Myocyte (in vitro differentiated cells): ENCODE measurements at regions not wholly inside any gene's neighbourhood (a gene's known extent, or its start where the extent isn't known, plus 50 kb on each side); places are given as distances from the start of the nearest gene placed in this dataset.
"Not testable (repeated sequence)": the region's sequence is repeated elsewhere in the genome, so short reads cannot be mapped to it uniquely, and the experiment has no call there.

Source experiments
- DNase-seq: peaks from one replicate; pipeline ENCODE4 v3.0.0-alpha.2; 2012; ENCODE audit warnings: low read depth

- no peak for DNase-seq
These were observed 68.9 kb downstream of the CYP26B1 start for GRCh38 chr2:72078773-72079172.

DNA sequence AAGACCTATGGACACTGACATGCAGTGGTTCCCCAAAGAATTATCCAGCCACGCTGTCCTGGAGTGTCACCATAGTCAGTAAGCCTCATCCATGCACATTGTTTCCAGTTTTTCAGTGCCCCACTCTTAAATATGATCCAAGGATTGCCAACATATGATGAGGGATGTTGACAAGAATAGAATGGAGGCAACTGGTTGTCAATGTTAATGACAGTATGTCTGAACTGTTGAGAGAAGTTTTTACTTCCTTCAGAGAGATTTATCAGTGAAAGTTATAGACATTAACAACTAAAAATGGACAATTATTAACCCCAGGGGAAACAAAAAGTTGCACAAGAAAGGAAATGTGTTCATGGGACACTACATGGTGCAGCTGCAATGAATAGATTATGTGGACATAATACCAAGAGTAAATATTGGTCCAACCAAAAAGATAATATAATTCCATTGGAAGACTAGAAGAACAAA, 69.9 kb downstream of the CYP26B1 start:
- no peak for DNase-seq

- DNase-seq = not testable (repeated sequence)
These were observed 74.3 kb downstream of the CYP26B1 start for GRCh38 chr2:72073373-72073772.

DNA sequence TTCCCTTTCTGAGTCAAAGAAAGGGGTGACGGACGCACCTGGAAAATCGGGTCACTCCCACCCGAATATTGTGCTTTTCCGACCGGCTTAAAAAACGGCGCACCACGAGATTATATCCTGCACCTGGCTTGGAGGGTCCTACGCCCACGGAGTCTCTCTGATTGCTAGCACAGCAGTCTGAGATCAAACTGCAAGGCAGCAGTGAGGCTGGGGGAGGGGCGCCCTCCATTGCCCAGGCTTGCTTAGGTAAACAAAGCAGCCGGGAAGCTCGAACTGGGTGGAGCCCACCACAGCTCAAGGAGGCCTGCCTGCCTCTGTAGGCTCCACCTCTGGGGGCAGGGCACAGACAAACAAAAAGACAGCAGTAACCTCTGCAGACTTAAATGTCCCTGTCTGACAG, 83.5 kb downstream of the CYP26B1 start:
- DNase-seq = not testable (repeated sequence)

GRCh38 chr2:72062336-72062735, 85.3 kb downstream of the CYP26B1 start:
- DNase-seq = peak; percentile 66

GRCh38 chr2:72057308-72057707, 90.4 kb downstream of the CYP26B1 start:
- DNase-seq = no peak

DNA sequence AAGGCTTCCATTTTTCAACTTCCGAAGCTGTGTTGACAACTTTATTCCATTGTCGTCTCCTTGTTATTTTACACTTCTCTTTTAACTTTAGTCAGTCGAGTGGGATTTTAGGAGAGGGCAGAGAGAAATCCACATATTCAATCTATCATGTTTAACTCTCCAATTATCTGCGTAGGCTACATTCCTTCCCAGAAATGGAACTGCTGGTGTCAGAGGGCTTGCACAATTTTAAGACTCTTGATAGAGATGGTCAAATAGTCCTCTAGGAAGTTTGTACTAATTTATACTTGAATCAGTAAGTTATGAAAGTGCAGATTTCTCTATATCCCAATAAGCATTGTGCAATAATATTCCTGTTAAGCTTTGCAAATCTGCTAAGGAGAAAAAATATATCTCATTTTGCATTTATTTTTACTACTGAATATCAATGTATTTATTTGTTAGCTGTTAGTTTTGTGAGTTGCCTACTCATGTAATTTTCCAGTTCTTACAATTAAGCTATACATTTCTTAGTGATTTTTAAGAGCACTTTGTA, 95.6 kb downstream of the CYP26B1 start:
- DNase-seq = no peak

GRCh38 chr2:72051204-72051603, 96.5 kb downstream of the CYP26B1 start:
- DNase-seq = no peak

- peak; percentile 39 for DNase-seq
These were observed 96.9 kb downstream of the CYP26B1 start for GRCh38 chr2:72050734-72051133.

GRCh38 chr2:72048881-72049477, 98.7 kb downstream of the CYP26B1 start:
- DNase-seq = no peak

DNA sequence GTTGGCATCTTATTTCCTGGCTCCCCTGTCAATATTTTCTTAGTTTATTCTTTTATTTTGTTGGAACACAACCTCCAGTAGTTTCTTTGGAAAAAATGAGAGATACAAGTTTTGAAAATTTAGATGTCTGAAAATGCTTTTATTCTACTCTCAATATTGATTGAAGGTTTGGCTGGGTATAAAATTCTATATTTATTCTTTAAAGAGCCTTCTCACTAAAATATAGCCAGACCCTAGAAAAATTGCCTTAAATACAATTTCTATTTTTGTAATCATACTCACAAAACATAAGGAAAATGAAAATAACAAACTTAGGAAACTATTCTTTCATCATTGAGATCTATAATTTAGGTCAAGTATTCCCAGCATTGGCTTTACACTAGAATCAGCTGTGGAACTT, 103.7 kb downstream of the CYP26B1 start:
- DNase-seq = no peak

GRCh38 chr2:72041638-72042111, 106.0 kb downstream of the CYP26B1 start:
- DNase-seq = peak; percentile 4

DNA sequence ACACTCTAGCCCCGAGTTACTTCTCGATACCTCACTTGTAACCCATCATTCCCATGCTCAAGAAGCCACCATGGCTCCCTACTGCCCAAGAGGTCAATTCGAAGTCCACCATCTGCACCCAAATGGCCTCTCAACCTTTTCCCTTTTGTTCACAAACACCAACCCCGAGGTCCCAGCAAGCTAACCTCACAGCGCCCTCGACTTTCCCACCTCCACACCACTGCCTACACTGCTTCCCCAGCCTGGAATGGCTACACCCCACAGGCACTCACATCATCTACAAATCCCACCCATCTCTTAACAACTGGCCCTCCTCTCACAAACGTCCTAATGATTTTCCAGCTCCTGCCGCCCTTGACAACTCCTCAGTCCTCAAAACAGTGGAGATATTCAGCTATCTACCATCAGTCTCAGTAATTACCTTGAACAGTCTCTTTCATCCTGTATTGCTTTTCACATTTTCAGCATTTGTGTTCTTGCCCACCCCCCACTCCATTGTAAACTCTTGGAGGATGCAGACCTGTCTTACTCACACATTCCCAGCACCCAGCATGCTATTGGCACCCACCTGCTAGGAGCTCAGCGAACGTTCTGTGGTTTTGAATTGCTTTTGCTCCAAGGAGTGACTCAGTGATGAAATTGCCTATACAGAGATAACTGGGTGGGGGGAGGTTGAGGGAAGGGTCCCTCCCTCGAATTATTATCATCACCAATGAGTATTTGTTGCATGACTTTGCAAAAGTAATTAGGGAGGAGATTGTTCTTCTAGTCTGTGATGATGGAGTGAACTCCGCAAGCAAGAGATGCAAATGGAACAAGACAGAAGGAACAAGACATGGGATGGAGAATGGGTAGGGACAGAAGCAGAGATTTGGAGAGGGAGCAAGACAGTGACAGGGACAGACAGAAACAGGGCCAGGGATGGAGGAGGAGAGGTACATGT, 106.8 kb downstream of the CYP26B1 start:
- no peak for DNase-seq

GRCh38 chr2:72038524-72038923, 109.1 kb downstream of the CYP26B1 start:
- DNase-seq = no peak

- no peak for DNase-seq
These were observed 110.4 kb downstream of the CYP26B1 start for GRCh38 chr2:72037261-72037666.

DNA sequence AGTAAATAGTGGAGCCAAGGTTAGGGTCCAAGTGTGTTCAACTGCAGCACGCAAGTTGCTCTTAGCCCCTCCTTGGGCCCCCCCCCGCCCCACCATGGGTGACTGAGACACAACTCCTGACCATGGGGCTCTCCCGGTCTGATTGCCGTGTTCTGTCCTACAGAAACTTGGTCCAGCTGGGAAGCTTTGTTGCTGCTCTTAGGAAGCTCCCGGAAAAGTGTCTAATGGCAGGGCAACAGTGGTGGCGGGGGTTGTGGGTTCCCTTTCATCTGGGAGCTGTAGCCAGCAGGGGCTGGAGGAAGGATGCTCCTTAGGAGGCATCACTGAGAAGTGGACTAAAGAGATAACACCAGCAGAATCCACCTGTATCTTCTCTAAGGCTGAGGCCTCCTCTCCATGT, 111.1 kb downstream of the CYP26B1 start:
- DNase-seq = no peak

DNA sequence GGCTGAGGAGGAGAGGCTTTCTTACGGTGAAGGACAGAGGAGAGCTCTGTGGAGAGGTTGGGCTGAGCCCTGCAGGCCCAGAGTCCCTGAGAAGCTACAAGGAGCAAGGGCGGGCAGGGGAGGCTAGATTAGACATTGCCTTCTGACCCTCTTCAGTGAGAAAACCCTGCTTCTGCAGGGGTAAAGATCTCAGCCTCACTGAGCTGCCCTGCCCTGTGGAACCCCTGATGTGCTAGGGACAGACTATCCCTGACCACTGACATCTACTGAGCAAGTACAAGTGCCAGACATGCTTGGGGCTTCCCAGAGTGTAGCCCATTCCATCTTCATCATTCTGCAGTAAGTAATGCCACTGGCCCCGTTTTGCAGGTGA, 111.5 kb downstream of the CYP26B1 start:
- no peak for DNase-seq

DNA sequence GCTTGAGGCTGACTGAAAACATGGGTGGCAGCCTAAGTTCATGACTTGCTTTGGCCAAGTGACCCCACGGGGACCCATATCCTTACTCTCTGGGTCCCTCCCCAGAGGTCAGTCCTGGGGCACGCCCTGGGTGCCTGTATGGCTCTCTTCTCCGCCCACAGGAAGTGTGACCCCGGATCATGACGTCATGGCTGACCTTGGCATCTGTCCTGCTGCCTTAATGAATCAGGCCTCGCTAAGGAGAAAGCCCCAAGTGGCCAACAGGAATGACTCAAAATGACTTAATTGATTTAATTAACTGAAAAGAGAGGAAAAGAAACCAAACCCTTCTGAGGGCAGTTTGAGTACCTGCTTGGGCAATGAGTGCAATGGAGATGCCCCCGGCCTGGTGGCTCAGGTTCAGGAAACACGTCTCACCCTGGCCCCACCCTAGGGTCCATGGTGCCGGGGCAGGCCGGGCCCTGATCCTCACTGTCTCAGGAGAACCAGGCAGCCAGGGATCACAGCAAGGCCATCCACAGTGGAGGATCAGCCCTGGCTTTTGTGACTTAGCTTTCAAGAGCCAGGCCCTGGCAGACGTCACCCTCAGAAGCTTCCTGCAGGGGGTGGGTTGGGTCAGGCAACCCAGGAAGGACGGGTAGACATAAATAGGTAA, 112.0 kb downstream of the CYP26B1 start:
- DNase-seq = no peak

DNA sequence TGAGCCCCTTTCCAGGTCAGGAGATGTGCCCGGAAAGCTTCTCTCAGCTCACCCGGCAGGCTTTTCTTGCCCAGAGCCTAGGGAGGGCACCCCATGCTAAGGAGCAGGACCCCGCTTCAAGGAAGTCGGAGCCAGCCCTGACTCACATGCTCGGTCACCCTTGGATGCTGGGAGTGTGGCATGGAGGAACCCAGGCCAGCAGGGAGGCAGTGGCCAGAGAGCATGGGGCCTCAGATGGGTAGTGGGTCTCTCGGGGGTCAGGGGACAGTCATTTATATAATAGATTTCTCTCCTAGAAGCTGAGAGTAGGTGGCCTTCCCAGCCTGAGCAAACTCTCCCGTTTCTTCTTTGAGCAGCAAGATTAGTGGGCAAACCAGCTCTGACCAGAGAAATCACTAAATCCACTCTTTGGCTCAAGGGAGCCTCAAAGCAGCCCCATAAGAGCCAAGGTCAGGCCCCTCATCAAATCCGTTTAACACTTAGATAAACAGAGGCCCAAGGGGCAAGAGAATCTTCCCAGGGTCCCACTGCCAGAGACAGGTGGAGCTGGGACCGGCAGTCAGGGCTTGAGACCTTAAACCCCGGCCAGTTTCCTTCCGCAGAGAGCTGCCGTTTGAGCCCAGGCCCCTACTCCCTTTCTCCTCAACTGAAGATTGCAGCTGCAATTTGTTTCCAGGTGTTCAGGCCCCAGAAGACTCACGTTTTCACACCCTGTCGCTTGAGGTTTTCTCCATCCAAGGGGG, 113.1 kb downstream of the CYP26B1 start:
- DNase-seq = no peak

DNA sequence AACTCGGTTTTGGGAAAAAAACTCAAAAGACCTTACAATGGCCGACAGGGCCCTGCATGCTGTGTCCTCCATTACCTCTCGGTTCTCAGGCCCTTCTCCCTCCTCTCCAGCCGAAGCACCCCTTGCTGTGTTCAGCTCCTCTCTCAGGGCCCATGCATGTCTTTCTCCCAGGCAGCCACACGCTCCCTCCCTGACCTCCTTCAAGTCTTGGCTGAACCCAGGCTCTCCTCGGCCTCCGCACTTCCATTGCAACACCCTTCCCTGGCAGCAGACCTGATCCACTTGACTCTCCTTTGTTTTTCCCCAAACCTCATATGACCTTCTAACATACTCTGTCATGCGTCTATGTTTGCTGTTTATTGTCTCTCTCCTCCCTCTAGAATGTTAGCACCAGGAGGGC, 114.0 kb downstream of the CYP26B1 start:
- no peak for DNase-seq

GRCh38 chr2:72032481-72033041, 115.1 kb downstream of the CYP26B1 start:
- DNase-seq = no peak
